ENCODE measurements at regions not wholly inside any gene's neighbourhood (a gene's known extent, or its start where the extent isn't known, plus 50 kb on each side); places are given as distances from the start of the nearest gene placed in this dataset.

DNA sequence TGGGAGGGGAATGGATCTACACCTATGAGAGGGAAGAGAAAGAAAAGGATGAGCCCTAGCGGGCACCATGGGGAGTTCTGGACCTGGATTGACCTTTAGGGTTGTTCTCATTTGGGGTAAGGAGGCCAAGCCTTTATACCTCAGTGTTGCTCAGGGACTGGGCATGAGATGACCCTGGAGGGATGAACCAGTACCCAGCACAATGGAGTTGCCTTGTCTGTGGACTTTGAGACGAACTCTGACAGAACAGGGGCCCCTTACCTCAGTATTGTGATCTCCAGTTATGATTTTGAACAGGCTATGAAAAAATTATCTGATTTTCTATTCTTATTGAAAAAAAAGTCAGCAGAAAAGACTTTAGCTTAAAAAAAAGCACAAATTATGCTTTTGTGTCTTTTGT lies 88.6 kb downstream of the FOXA2 start:
- H3K27ac ChIP-seq, result no peak overlapping the region
- no peak for DNase-seq (ENCODE audit: low spot score)
- H3K4me1 ChIP-seq, result no peaks in the 10 kb centered on the region
- TF ChIP-seq, protein P1, sequence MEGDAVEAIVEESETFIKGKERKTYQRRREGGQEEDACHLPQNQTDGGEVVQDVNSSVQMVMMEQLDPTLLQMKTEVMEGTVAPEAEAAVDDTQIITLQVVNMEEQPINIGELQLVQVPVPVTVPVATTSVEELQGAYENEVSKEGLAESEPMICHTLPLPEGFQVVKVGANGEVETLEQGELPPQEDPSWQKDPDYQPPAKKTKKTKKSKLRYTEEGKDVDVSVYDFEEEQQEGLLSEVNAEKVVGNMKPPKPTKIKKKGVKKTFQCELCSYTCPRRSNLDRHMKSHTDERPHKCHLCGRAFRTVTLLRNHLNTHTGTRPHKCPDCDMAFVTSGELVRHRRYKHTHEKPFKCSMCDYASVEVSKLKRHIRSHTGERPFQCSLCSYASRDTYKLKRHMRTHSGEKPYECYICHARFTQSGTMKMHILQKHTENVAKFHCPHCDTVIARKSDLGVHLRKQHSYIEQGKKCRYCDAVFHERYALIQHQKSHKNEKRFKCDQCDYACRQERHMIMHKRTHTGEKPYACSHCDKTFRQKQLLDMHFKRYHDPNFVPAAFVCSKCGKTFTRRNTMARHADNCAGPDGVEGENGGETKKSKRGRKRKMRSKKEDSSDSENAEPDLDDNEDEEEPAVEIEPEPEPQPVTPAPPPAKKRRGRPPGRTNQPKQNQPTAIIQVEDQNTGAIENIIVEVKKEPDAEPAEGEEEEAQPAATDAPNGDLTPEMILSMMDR (IDR thresholded peaks at IDR 0.05), result no peak
- no peak overlapping the region for H3K4me3 ChIP-seq
- no peaks in the 10 kb centered on the region for H3K27me3 ChIP-seq
- no peaks in the 10 kb centered on the region for H3K9me3 ChIP-seq
- no peaks in the 10 kb centered on the region for H3K36me3 ChIP-seq

DNA sequence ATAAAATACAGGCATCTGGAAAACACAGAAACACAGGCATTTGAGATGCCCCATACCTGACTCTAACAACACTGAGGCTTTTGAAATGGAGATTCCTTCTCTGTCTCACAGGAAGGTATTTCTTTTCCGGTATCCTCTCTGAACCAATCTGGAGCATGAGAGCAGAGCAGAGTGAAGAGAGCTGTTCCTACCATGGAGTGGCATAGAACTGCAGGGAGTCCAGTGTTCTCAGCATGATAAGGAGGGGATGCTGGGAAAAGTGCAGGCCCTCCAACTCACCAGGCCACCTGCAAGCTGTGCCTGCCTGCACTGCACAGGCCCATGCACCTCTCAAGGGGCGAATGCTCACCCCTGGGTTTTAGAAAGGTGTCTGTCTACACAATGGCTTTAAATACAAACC lies 89.2 kb downstream of the FOXA2 start:
- DNase-seq (ENCODE audit: low spot score), result no peak
- TF ChIP-seq, protein P1 (IDR thresholded peaks at IDR 0.05), result no peak
- Histone ChIP-seq H3K4me1 (no peaks in the 10 kb centered on the region), H3K27me3 (no peaks in the 10 kb centered on the region), H3K9me3 (no peaks in the 10 kb centered on the region), H3K36me3 (no peaks in the 10 kb centered on the region), H3K27ac (no peak overlapping the region), H3K4me3 (no peak overlapping the region)

DNA sequence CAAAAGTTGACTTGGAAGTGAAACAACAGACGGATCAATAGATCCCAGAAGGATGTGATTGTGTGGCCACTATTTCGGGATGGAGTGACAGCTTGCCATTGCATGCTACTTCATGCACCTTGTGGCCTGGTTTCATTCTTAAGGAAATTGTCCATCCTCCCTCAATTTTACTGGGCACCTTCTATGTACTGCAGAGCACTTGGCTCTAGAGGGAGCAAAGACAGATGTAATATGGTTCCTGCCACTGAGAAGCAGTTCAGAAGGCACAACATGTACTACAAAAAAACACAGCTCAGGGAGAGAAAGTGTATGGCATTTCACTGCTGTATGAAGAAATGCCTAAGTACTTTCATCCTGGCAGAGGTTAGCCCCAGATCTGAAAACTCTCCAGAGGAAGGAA lies 91.9 kb downstream of the FOXA2 start:
- Histone ChIP-seq H3K9me3 (no peaks in the 10 kb centered on the region), H3K4me1 (no peaks in the 10 kb centered on the region), H3K4me3 (no peak overlapping the region), H3K36me3 (no peaks in the 10 kb centered on the region), H3K27me3 (no peaks in the 10 kb centered on the region), H3K27ac (no peak overlapping the region)
- TF ChIP-seq, protein P1 (IDR thresholded peaks at IDR 0.05), result no peak
- DNase-seq (ENCODE audit: low spot score), result no peak

DNA sequence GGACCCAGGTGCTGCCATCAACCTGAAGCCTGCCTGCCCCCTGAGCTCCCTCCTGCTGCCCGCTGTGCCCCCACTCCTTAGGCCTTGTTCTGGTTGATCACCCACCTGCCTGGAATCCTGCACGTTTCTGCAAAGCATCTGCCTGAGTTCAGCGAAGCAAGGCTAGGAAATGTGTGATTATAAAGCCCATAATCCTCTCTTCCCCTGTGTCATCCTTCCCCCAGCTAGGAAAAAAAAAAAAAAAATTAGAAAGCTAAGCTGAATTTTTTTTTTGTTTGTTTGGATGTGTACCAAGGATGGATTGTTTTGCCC lies 93.2 kb downstream of the FOXA2 start:
- Histone ChIP-seq H3K27me3 (no peaks in the 10 kb centered on the region), H3K4me1 (no peaks in the 10 kb centered on the region), H3K27ac (no peak overlapping the region), H3K36me3 (no peaks in the 10 kb centered on the region), H3K4me3 (no peak overlapping the region), H3K9me3 (no peaks in the 10 kb centered on the region)
- no peak for DNase-seq (ENCODE audit: low spot score)
- TF ChIP-seq, protein P1 (IDR thresholded peaks at IDR 0.05), result no peak

DNA sequence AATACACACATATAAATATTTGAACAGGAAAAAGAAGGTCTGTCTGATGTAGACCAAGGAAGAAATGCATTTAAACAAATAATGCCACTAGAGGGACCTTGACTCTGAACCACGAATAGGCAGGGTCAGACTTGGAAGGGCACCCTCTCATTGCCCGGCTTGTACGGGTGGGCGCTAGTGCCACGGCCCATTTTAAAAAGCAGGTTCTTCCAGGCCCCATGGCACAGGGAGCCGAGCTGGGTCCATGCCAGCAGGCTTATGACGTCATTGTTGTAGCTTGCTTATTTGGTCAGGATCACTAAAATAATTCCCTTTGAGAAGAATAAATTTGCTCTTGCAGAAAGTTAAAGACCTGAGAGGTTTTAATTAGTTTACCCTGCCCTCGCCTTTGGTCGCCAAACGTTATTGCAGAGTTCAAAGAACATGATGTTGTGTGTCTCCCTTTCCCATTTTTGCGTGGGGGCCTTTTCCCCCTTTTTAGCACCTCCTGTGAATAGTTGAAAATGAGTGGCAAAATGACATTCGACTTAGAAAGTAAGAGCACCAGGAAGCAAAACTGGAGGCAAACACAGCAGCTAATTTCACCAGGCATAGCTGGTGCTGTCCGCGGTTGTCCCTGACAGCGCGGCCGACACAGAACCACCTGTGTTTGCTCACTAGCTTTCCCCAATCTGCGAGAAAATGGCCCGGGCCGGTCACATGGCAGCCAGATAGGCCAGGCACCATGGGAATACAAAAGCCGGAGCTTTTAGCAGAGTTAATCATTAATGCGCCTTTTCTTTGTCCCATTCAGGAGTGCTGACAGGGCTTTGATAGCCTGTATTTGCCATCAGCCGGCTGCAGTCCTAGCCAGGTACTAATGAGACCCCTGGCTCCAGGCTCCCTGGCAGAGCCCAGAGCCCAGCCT lies 93.8 kb downstream of the FOXA2 start:
- Histone ChIP-seq H3K36me3 (no peaks in the 10 kb centered on the region), H3K4me3 (no peak overlapping the region), H3K9me3 (no peaks in the 10 kb centered on the region), H3K27ac (no peak overlapping the region), H3K4me1 (no peaks in the 10 kb centered on the region), H3K27me3 (no peaks in the 10 kb centered on the region)
- TF ChIP-seq, protein P1 (IDR thresholded peaks at IDR 0.05), result no peak
- DNase-seq (ENCODE audit: low spot score), result no peak
